ENCODE measurements at regions not wholly inside any gene's neighbourhood (a gene's known extent, or its start where the extent isn't known, plus 50 kb on each side); places are given as distances from the start of the nearest gene placed in this dataset.

GRCh38 chr6:128768187-128768586, 114.8 kb upstream of the LAMA2 start:
- TF ChIP-seq CTCF (optimal IDR thresholded peaks at IDR 0.05 in 1 of 3, IDR thresholded peaks at IDR 0.05 in 1 of 3, conservative IDR thresholded peaks at IDR 0.05 in 1 of 3; ENCODE audit: extremely low read depth in 1 of 3, insufficient read depth in 2 of 3, low read length in 3 of 3) (no peak), EZH2 (IDR thresholded peaks at IDR 0.05; ENCODE audit: low read length) (no peak)
